Uterus (tissue), 2 donors: ENCODE measurements at regions not wholly inside any gene's neighbourhood (a gene's known extent, or its start where the extent isn't known, plus 50 kb on each side); places are given as distances from the start of the nearest gene placed in this dataset.
A peak's percentile ranks its signal among the peaks of the same experiment; 100 is the strongest.

Source experiments
- POLR2A ChIP-seq, 2 donors: fragments of 450-650 bp; IDR thresholded peaks; one replicate each; pipeline ENCODE4 v1.6.1; 2016; ENCODE audit warnings: antibody characterized with exemption in 2 of 2, mild to moderate bottlenecking in 1 of 2, moderate library complexity in 1 of 2
- TF ChIP-seq, protein P1 (sequence below), 4 experiments: fragments of 200-600 bp in 2 of 4; fragments of 450-650 bp in 2 of 4; sonication (generic) in 2 of 4; IDR thresholded peaks; one replicate each; pipeline ENCODE4 v1.5.1; 2016 to 2019; ENCODE audit warnings: antibody characterized with exemption in 4 of 4, mild to moderate bottlenecking in 2 of 4, moderate library complexity in 1 of 4

DNA sequence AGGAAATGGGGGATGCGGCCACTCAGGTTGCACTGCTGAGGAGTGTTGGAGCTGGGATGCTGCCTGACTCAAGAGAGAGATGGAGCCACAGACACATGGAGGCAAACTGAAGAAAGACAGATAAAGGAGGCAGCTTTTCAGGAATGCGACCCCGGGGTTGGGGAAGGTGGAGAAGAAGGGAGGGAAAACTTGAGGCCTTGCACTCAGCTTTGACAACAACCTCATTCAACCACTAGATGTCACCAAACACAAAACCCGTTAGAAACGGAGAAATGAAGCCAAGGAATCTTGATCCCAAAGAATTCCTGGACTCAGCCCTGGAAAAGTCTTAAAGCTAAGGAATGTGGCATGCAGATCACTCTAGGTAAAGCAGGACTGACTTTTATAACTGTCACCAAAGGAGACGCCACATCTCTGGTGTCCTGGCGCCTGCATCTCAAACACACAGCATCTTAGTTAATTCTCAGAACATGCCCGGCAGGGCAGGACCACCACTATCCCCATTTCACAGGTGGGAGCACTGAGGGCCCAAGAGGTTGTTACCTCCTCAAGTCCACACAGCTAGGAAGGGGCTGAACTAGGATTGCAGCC is 59.6 kb upstream of the LMCD1 start:
- TF ChIP-seq, protein P1, sequence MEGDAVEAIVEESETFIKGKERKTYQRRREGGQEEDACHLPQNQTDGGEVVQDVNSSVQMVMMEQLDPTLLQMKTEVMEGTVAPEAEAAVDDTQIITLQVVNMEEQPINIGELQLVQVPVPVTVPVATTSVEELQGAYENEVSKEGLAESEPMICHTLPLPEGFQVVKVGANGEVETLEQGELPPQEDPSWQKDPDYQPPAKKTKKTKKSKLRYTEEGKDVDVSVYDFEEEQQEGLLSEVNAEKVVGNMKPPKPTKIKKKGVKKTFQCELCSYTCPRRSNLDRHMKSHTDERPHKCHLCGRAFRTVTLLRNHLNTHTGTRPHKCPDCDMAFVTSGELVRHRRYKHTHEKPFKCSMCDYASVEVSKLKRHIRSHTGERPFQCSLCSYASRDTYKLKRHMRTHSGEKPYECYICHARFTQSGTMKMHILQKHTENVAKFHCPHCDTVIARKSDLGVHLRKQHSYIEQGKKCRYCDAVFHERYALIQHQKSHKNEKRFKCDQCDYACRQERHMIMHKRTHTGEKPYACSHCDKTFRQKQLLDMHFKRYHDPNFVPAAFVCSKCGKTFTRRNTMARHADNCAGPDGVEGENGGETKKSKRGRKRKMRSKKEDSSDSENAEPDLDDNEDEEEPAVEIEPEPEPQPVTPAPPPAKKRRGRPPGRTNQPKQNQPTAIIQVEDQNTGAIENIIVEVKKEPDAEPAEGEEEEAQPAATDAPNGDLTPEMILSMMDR (IDR thresholded peaks at IDR 0.05), result peak; percentile 70 to 81 (median 72)
- TF ChIP-seq POLR2A (IDR thresholded peaks at IDR 0.05), result no peak
